Testis (tissue), 2 donors: ENCODE measurements at regions not wholly inside any gene's neighbourhood (a gene's known extent, or its start where the extent isn't known, plus 50 kb on each side); places are given as distances from the start of the nearest gene placed in this dataset.

Source experiments
- DNase-seq: peaks from one replicate; pipeline ENCODE4 v3.0.0-alpha.2; 2019
- H3K27ac ChIP-seq, 2 donors: fragments of 200-600 bp; sonication (generic); one replicate each; pipeline ENCODE4 v1.5.1; 2019
- H3K27me3 ChIP-seq: fragments of 200-600 bp; sonication (generic); one replicate; pipeline ENCODE4 v1.5.1; 2019
- H3K36me3 ChIP-seq: fragments of 200-600 bp; sonication (generic); one replicate; pipeline ENCODE4 v1.5.1; 2017; ENCODE audit warnings: low read depth; ENCODE audit errors: missing control alignments
- H3K4me1 ChIP-seq: fragments of 200-600 bp; sonication (generic); one replicate; pipeline ENCODE4 v1.5.1; 2019
- H3K4me3 ChIP-seq, 2 donors: fragments of 200-600 bp; sonication (generic); one replicate each; pipeline ENCODE4 v1.5.1; 2017 to 2019
- H3K9me3 ChIP-seq: fragments of 200-600 bp; sonication (generic); one replicate; pipeline ENCODE4 v1.5.1; 2017
- CTCF ChIP-seq, 3 experiments: fragments of 450-650 bp in 2 of 3; fragments of 200-600 bp in 1 of 3; sonication (generic) in 1 of 3; IDR thresholded peaks; one replicate each; pipeline ENCODE4 v1.5.1; 2016 to 2019; ENCODE audit warnings: antibody characterized with exemption in 3 of 3, mild to moderate bottlenecking in 2 of 3, moderate library complexity in 1 of 3
- POLR2A ChIP-seq: fragments of 450-650 bp; IDR thresholded peaks from one replicate; pipeline ENCODE4 v1.6.1; 2017; ENCODE audit warnings: antibody characterized with exemption, mild to moderate bottlenecking, moderate library complexity
- WGBS, 2 donors: methylation state at CpG; one replicate each; pipeline ENCODE4 v1.1.5; 2018; 5-methylcytosine and 5-hydroxymethylcytosine counted together
- intact Hi-C: fragments of 100-400 bp; cut with DNase I; formaldehyde crosslinking; loops from one replicate; pipeline ENCODE4 v1.15.1; 2023; ENCODE audit warnings: low total_unique reads

GRCh38 chr5:127993476-127993875, 90.1 kb upstream of the SLC12A2 start:
- 93 to 100% methylated on average over 1 of the region's 1 CpG for WGBS, 2 donors

GRCh38 chr5:127994087-127994660, 89.4 kb upstream of the SLC12A2 start:
- Histone ChIP-seq H3K9me3 (no peaks in the 10 kb centered on the region), H3K4me3 (no peak overlapping the region), H3K4me1 (peaks cover 13% of the 10 kb centered on the region), H3K27ac (no peak overlapping the region), H3K27me3 (no peaks in the 10 kb centered on the region), H3K36me3 (no peaks in the 10 kb centered on the region)
- DNase-seq: no peak
- 96 to 97% methylated on average over 3 of the region's 3 CpGs for WGBS, 2 donors
- no peak for TF ChIP-seq CTCF (IDR thresholded peaks at IDR 0.05)
- no peak for TF ChIP-seq POLR2A
- intact Hi-C loops: no loop called here

More at GRCh38 chr5:127993476-127993875, 90.1 kb upstream of the SLC12A2 start:
- DNase-seq: no peak
- no peak overlapping the region for H3K4me3 ChIP-seq
- peaks cover 13% of the 10 kb centered on the region for H3K4me1 ChIP-seq
- TF ChIP-seq POLR2A (no peak), CTCF (IDR thresholded peaks at IDR 0.05) (no peak)
- H3K36me3 ChIP-seq: no peaks in the 10 kb centered on the region
- intact Hi-C loops: no loop called here
- H3K27ac ChIP-seq: no peak overlapping the region
- H3K9me3 ChIP-seq: no peaks in the 10 kb centered on the region
- H3K27me3 ChIP-seq: no peaks in the 10 kb centered on the region

GRCh38 chr5:127995556-127995955, 88.0 kb upstream of the SLC12A2 start:
- intact Hi-C loops: no loop called here
- 38 to 54% methylated on average over 3 of the region's 3 CpGs for WGBS, 2 donors
- Histone ChIP-seq H3K36me3 (no peaks in the 10 kb centered on the region), H3K9me3 (no peaks in the 10 kb centered on the region), H3K4me3 (no peak overlapping the region), H3K27me3 (no peaks in the 10 kb centered on the region), H3K27ac (peak overlapping the region; percentile 43 to 56), H3K4me1 (peaks cover 13% of the 10 kb centered on the region)
- peak; percentile 67 for DNase-seq
- TF ChIP-seq POLR2A: no peak

- Histone ChIP-seq H3K36me3 (no peaks in the 10 kb centered on the region), H3K27ac (no peak overlapping the region), H3K27me3 (no peaks in the 10 kb centered on the region), H3K4me1 (peaks cover 13% of the 10 kb centered on the region), H3K9me3 (no peaks in the 10 kb centered on the region), H3K4me3 (no peak overlapping the region)
- intact Hi-C loops: no loop called here
- peak; percentile 32 for DNase-seq
- WGBS, 2 donors: 34 to 54% methylated on average over 5 of the region's 5 CpGs
- TF ChIP-seq CTCF (IDR thresholded peaks at IDR 0.05) (no peak), POLR2A (no peak)
These were observed 86.3 kb upstream of the SLC12A2 start for GRCh38 chr5:127997201-127997704.

GRCh38 chr5:127998950-127999615, 84.5 kb upstream of the SLC12A2 start:
- Histone ChIP-seq H3K27me3 (no peaks in the 10 kb centered on the region), H3K4me3 (no peak overlapping the region), H3K9me3 (no peaks in the 10 kb centered on the region), H3K36me3 (no peaks in the 10 kb centered on the region), H3K27ac (no peak overlapping the region), H3K4me1 (peaks cover 13% of the 10 kb centered on the region)
- no peak for DNase-seq
- intact Hi-C loops: no loop called here
- TF ChIP-seq CTCF (IDR thresholded peaks at IDR 0.05) (no peak), POLR2A (no peak)
- WGBS, 2 donors: 92 to 100% methylated on average over 3 of the region's 3 CpGs
